Smooth muscle cell (in vitro differentiated cells): ENCODE measurements at regions not wholly inside any gene's neighbourhood (a gene's known extent, or its start where the extent isn't known, plus 50 kb on each side); places are given as distances from the start of the nearest gene placed in this dataset.

Experiments used
- DNase-seq: peaks from one replicate; lab custom pipeline; 2025; ENCODE audit not compliant: unreplicated experiment; lab: John Stamatoyannopoulos, UW
- H2AFZ ChIP-seq: fragments of 200-600 bp; sonication (generic); 2 replicates; pipeline ENCODE4 v1.6.0; 2016; ENCODE audit warnings: antibody characterized with exemption, low read depth, mild to moderate bottlenecking
- H3F3A ChIP-seq: fragments of 200-600 bp; sonication (generic); 2 replicates; pipeline ENCODE4 v1.6.0; 2017; ENCODE audit warnings: antibody characterized with exemption, low read depth
- H3K27ac ChIP-seq: fragments of 200-600 bp; sonication (generic); 2 replicates; pipeline ENCODE4 v1.5.1; 2016; ENCODE audit warnings: low read depth, mild to moderate bottlenecking
- H3K27me3 ChIP-seq: fragments of 200-600 bp; sonication (generic); 2 replicates; pipeline ENCODE4 v1.6.1; 2016; ENCODE audit warnings: low read depth, mild to moderate bottlenecking
- H3K36me3 ChIP-seq: fragments of 200-600 bp; sonication (generic); 2 replicates; pipeline ENCODE4 v1.5.1; 2016; ENCODE audit warnings: low read depth
- H3K4me1 ChIP-seq: fragments of 200-600 bp; sonication (generic); 2 replicates; pipeline ENCODE4 v1.5.1; 2016; ENCODE audit warnings: low read depth
- H3K4me2 ChIP-seq: fragments of 200-600 bp; sonication (generic); 2 replicates; pipeline ENCODE4 v1.6.0; 2016; ENCODE audit warnings: mild to moderate bottlenecking
- H3K4me3 ChIP-seq: fragments of 200-600 bp; sonication (generic); 2 replicates; pipeline ENCODE4 v1.5.1; 2016; ENCODE audit warnings: mild to moderate bottlenecking
- H3K79me2 ChIP-seq: fragments of 200-600 bp; sonication (generic); 2 replicates; pipeline ENCODE4 v1.6.0; 2016; ENCODE audit warnings: low read depth, mild to moderate bottlenecking
- H3K9ac ChIP-seq: fragments of 200-600 bp; sonication (generic); 2 replicates; pipeline ENCODE4 v1.6.0; 2016; ENCODE audit warnings: low read depth
- H3K9me3 ChIP-seq: fragments of 200-600 bp; sonication (generic); replicated peaks from 2 replicates; pipeline ENCODE4 v1.5.1; 2016; ENCODE audit warnings: low read depth
- H4K20me1 ChIP-seq: fragments of 200-600 bp; sonication (generic); 2 replicates; pipeline ENCODE4 v1.6.0; 2016; ENCODE audit warnings: low read depth
- WGBS: methylation state at CpG from one replicate; pipeline ENCODE4 v1.1.7; 2016; ENCODE audit warnings: low lambda C conversion rate; 5-methylcytosine and 5-hydroxymethylcytosine counted together
- TF ChIP-seq, protein P1 (sequence below): fragments of 200-600 bp; sonication (generic); IDR thresholded peaks from 2 replicates; pipeline ENCODE4 v1.5.1; 2017; ENCODE audit warnings: borderline replicate concordance, mild to moderate bottlenecking, antibody characterized with exemption; ENCODE audit not compliant: insufficient read depth, poor library complexity, severe bottlenecking

DNA sequence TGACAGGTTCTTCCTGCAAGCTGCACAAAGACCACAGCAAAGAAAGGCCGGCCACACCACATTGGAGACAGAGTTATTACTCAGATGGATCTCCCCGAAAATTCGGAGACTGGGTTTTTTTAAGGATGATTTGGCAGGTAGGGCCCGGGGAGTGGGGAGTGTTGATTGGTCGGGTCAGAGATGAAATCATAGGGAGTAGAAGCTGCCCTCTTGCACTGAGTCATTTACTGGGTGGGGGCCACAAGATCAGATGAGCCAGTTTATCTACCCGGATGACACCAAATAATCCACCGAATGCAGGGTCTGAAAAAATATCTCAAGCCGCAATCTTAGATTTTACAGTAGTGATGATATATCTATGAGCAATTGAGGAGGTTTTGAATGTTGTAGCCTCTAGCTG is 401.8 kb upstream of the FAT3 start:
- no peak for DNase-seq
- H4K20me1 ChIP-seq: no peaks in the 10 kb centered on the region
- no peaks in the 10 kb centered on the region for H3K9me3 ChIP-seq
- H3K4me3 ChIP-seq: no peak overlapping the region
- TF ChIP-seq, protein P1, sequence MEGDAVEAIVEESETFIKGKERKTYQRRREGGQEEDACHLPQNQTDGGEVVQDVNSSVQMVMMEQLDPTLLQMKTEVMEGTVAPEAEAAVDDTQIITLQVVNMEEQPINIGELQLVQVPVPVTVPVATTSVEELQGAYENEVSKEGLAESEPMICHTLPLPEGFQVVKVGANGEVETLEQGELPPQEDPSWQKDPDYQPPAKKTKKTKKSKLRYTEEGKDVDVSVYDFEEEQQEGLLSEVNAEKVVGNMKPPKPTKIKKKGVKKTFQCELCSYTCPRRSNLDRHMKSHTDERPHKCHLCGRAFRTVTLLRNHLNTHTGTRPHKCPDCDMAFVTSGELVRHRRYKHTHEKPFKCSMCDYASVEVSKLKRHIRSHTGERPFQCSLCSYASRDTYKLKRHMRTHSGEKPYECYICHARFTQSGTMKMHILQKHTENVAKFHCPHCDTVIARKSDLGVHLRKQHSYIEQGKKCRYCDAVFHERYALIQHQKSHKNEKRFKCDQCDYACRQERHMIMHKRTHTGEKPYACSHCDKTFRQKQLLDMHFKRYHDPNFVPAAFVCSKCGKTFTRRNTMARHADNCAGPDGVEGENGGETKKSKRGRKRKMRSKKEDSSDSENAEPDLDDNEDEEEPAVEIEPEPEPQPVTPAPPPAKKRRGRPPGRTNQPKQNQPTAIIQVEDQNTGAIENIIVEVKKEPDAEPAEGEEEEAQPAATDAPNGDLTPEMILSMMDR: no peak
- H2AFZ ChIP-seq: no peak overlapping the region
- no peaks in the 10 kb centered on the region for H3K36me3 ChIP-seq
- no peaks in the 10 kb centered on the region for H3K27me3 ChIP-seq
- no peak overlapping the region for H3K27ac ChIP-seq
- no peaks in the 10 kb centered on the region for H3F3A ChIP-seq
- no peak overlapping the region for H3K9ac ChIP-seq
- H3K4me2 ChIP-seq: no peak overlapping the region
- no peaks in the 10 kb centered on the region for H3K79me2 ChIP-seq
- 82% methylated on average over 8 of the region's 8 CpGs for WGBS
- peaks cover 14% of the 10 kb centered on the region for H3K4me1 ChIP-seq

DNA sequence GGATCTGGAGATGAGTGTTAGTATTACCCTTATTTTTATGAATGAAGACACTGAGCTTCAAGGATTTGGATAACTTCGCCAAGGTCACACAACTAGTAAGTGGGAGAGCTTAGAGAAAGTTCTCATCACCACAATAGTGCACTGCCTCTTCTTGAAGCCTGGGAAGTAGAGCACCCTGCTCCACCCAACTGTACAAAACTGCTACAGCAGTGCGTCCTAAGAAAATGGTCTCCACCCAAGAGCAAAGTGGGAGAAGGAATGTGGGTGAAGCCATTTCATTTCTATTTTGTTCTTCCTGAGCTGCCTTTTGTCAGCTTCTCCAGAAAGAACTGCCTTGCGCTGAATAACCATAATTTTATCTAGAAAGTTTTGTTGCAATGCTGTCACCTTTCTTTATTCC is 403.9 kb upstream of the FAT3 start:
- no peak overlapping the region for H2AFZ ChIP-seq
- no peak for DNase-seq
- peaks cover 14% of the 10 kb centered on the region for H3K4me1 ChIP-seq
- 95% methylated on average over 3 of the region's 3 CpGs for WGBS
- H3K9ac ChIP-seq: no peak overlapping the region
- H3K4me3 ChIP-seq: no peak overlapping the region
- no peaks in the 10 kb centered on the region for H3F3A ChIP-seq
- no peaks in the 10 kb centered on the region for H3K36me3 ChIP-seq
- H3K79me2 ChIP-seq: no peaks in the 10 kb centered on the region
- H3K4me2 ChIP-seq: no peak overlapping the region
- no peaks in the 10 kb centered on the region for H3K9me3 ChIP-seq
- no peak overlapping the region for H3K27ac ChIP-seq
- no peaks in the 10 kb centered on the region for H3K27me3 ChIP-seq
- no peaks in the 10 kb centered on the region for H4K20me1 ChIP-seq
- TF ChIP-seq, protein P1: no peak

DNA sequence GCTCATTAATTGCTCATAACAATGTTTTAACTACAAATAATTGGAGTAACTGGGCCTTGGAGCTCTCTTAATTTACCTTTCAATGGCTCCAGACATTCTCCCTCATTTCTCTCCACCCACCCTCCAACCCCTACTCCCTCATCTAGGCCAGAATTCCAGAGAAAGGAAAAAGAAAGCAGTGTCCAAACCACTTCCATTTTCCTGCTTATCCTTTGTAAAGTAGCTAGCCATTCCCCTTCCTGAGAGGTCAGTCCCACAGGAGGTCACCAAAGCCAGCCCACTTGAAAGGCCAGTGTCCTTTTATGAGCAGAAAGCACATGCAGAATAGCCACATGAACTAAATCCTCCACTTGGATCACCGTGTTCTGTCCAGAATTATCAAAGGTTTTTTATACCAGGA is 404.8 kb upstream of the FAT3 start:
- TF ChIP-seq, protein P1: no peak
- peak overlapping the region; percentile 19 for H2AFZ ChIP-seq
- no peak overlapping the region for H3K9ac ChIP-seq
- no peak overlapping the region for H3K4me2 ChIP-seq
- DNase-seq: no peak
- H3K4me3 ChIP-seq: no peak overlapping the region
- no peaks in the 10 kb centered on the region for H4K20me1 ChIP-seq
- no peaks in the 10 kb centered on the region for H3K79me2 ChIP-seq
- peaks cover 14% of the 10 kb centered on the region for H3K4me1 ChIP-seq
- no peaks in the 10 kb centered on the region for H3K27me3 ChIP-seq
- H3K27ac ChIP-seq: no peak overlapping the region
- no peaks in the 10 kb centered on the region for H3K36me3 ChIP-seq
- 72% methylated on average over 1 of the region's 1 CpG for WGBS
- H3K9me3 ChIP-seq: no peaks in the 10 kb centered on the region
- H3F3A ChIP-seq: no peaks in the 10 kb centered on the region

DNA sequence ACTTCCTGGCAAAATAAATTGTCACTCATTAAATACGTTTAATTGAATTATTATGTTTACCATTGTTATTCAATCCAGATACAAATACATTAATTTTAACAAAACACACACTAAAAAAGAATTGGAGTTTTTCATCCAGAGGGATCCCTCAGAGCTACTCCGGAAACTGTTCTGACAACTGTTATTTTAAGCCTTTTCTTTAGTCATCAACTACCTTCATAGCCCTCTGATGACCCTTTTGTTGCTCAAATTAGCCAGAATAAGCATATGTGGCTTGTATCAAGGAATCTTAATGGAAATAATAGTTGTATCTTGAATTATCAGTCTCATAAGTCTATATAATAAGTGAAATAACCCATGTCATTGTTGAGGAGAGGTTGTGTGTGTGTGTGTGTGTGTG is 405.4 kb upstream of the FAT3 start:
- TF ChIP-seq, protein P1: no peak
- WGBS: 87% methylated on average over 2 of the region's 2 CpGs
- no peak overlapping the region for H3K4me2 ChIP-seq
- no peaks in the 10 kb centered on the region for H3K9me3 ChIP-seq
- no peak for DNase-seq
- no peaks in the 10 kb centered on the region for H3F3A ChIP-seq
- no peaks in the 10 kb centered on the region for H3K36me3 ChIP-seq
- no peak overlapping the region for H2AFZ ChIP-seq
- H3K79me2 ChIP-seq: no peaks in the 10 kb centered on the region
- no peak overlapping the region for H3K27ac ChIP-seq
- no peaks in the 10 kb centered on the region for H3K27me3 ChIP-seq
- no peaks in the 10 kb centered on the region for H4K20me1 ChIP-seq
- H3K4me1 ChIP-seq: peaks cover 11% of the 10 kb centered on the region
- H3K9ac ChIP-seq: no peak overlapping the region
- H3K4me3 ChIP-seq: no peak overlapping the region
